ENCODE measurements at regions not wholly inside any gene's neighbourhood (a gene's known extent, or its start where the extent isn't known, plus 50 kb on each side); places are given as distances from the start of the nearest gene placed in this dataset.

DNA sequence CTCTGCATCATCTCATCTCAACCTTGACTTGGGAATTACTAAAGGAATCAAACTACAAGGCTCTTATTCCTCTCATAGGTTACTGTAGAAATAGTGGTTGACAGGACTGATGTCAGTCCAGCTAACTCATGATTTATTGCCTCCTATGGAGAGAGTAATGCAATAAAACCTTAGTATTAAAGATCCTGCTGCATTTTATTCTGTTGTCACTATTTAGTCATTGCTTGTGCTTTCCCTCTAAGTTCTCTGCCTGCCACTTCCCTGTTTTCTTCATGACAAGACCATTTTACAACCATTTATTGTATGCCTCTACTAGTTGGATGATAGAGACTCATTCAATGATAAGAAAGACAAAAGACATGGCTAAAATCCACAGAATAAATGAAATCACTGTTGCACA is 134.1 kb upstream of the GRM7 start:
- TF ChIP-seq, protein P1, sequence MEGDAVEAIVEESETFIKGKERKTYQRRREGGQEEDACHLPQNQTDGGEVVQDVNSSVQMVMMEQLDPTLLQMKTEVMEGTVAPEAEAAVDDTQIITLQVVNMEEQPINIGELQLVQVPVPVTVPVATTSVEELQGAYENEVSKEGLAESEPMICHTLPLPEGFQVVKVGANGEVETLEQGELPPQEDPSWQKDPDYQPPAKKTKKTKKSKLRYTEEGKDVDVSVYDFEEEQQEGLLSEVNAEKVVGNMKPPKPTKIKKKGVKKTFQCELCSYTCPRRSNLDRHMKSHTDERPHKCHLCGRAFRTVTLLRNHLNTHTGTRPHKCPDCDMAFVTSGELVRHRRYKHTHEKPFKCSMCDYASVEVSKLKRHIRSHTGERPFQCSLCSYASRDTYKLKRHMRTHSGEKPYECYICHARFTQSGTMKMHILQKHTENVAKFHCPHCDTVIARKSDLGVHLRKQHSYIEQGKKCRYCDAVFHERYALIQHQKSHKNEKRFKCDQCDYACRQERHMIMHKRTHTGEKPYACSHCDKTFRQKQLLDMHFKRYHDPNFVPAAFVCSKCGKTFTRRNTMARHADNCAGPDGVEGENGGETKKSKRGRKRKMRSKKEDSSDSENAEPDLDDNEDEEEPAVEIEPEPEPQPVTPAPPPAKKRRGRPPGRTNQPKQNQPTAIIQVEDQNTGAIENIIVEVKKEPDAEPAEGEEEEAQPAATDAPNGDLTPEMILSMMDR (conservative IDR thresholded peaks at IDR 0.05), result no peak
- DNase-seq (ENCODE audit: extremely low spot score, unreplicated experiment), result no peak
- H3K9me3 Mint-ChIP-seq, result peaks cover 3% of the 10 kb centered on the region
- no peaks in the 10 kb centered on the region for H3K36me3 Mint-ChIP-seq
- H3K4me1 Mint-ChIP-seq (ENCODE audit: unreplicated experiment), result peaks cover 3% of the 10 kb centered on the region
- H3K4me3 Mint-ChIP-seq, result no peak overlapping the region
- no peak overlapping the region for H3K27ac Mint-ChIP-seq
- H3K27me3 Mint-ChIP-seq, result no peaks in the 10 kb centered on the region

DNA sequence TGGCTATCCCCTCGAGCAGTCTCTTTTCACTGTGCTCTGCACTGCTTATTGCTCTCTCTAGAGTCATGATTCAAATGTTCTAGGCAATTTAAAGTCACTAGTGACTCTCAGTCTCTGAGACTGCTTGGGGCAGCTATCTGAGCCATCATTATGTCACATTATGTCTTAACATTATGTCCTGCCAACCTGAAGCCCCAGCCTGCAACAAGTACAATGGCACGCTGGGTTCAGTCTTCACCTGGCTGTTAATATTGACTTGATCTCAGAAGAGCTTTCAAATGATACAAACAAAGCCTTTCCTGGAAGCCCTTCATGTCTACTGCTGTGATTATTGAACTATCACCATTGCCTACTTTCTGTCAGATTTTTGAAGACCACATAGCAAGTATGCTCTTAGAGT is 128.1 kb upstream of the GRM7 start:
- TF ChIP-seq, protein P1 (conservative IDR thresholded peaks at IDR 0.05), result no peak
- H3K4me3 Mint-ChIP-seq, result no peak overlapping the region
- H3K9me3 Mint-ChIP-seq, result no peaks in the 10 kb centered on the region

DNA sequence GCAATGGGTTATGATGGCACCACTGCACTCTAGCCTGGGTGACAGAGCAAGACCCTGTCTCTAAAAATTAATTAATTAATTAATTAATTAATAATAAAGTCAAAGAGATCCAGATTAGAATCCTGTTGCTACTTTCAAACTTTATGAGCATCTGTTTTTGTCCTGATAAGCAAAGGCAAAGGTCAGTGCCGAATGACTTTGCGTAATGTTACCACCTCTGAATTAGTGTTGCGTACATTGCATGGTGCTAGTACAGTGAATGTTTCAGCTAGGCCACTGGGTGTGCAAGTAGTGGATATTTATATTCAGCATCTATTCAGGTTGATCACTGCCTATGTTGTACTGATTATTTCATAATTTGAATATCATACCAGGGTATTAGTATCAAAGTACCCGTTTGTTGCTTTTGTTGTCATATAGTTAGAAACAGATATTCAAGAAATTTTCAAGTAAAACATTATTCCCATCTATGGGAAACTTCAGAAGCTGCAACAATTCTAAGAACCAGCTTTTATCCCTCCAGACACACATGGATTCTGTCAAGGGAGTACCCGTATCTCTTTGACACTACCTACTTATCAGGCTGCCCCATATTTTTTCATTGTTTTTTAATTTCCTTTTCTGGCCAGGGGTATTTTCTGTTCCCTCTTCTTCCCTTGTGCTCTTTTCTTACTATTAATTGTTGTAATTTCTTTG is 127.1 kb upstream of the GRM7 start:
- Mint-ChIP-seq H3K4me3 (no peak overlapping the region), H3K27ac (no peak overlapping the region), H3K9me3 (no peaks in the 10 kb centered on the region), H3K27me3 (no peaks in the 10 kb centered on the region), H3K4me1 (ENCODE audit: unreplicated experiment) (peaks cover 10% of the 10 kb centered on the region), H3K36me3 (no peaks in the 10 kb centered on the region)
- TF ChIP-seq, protein P1 (conservative IDR thresholded peaks at IDR 0.05), result no peak
- DNase-seq (ENCODE audit: extremely low spot score, unreplicated experiment), result no peak

More for the DNA sequence above, 128.1 kb upstream of the GRM7 start:
- H3K36me3 Mint-ChIP-seq, result no peaks in the 10 kb centered on the region
- H3K27me3 Mint-ChIP-seq, result no peaks in the 10 kb centered on the region
- H3K4me1 Mint-ChIP-seq (ENCODE audit: unreplicated experiment), result peaks cover 10% of the 10 kb centered on the region
- no peak overlapping the region for H3K27ac Mint-ChIP-seq
- no peak for DNase-seq (ENCODE audit: extremely low spot score, unreplicated experiment)

DNA sequence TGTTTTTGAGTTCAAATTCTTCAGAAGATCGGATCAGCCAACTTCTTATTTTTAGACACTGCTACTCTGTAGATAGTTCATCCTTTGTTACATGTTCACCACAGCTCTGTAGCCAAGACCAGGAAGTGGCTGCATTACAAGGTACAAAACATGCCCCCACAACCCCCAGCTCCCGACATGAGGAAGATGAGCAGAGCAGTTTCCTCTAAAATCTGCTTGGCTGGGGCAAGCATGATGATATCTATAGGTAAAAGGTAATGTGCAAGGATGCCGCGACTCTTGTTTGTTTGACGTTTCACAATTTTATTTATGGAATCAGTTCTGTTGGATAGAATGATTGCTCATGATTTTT is 126.5 kb upstream of the GRM7 start:
- Mint-ChIP-seq H3K27me3 (no peaks in the 10 kb centered on the region), H3K27ac (no peak overlapping the region), H3K4me3 (no peak overlapping the region), H3K9me3 (no peaks in the 10 kb centered on the region), H3K36me3 (no peaks in the 10 kb centered on the region), H3K4me1 (ENCODE audit: unreplicated experiment) (peaks cover 14% of the 10 kb centered on the region)
- TF ChIP-seq, protein P1 (conservative IDR thresholded peaks at IDR 0.05), result no peak
- no peak for DNase-seq (ENCODE audit: extremely low spot score, unreplicated experiment)

DNA sequence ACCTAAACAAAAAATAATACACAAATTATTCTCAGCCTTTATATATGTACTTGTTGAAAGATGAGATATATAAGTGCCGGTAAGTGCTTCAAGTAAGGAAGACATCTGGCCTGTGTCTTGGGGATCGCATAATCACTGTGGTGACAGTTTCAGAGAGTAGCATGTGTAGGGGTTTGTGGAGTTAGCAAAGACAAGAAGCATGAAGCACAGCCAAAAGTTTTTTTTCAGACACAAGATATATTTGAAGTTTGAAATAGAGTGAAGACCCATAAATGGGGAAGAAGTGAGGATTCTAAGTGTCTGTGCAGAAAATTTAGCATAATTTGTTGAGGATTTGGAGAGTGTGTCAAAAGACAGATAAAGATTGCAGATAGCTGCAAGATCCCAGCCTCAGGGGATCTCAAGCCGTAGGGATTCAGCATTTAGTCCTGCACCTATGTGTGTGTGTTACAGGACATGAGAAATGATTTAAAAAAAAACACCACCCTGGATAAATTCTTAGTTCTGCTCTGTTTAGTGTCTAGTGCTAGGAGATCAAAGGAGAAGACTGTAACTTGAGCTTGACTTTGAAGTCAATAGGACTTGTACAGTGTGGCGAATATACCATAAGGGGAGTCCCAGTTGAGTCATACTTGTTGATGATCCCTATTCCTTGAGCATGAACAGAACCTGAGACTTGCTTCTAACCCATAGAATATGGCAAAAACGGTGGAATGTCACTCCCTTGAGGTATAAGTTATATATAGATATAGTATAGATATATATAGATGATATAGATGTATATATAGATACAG is 123.9 kb upstream of the GRM7 start:
- DNase-seq (ENCODE audit: extremely low spot score, unreplicated experiment), result no peak
- peaks cover 15% of the 10 kb centered on the region for H3K4me1 Mint-ChIP-seq (ENCODE audit: unreplicated experiment)
- TF ChIP-seq, protein P1 (conservative IDR thresholded peaks at IDR 0.05), result no peak
- H3K9me3 Mint-ChIP-seq, result no peaks in the 10 kb centered on the region
- H3K36me3 Mint-ChIP-seq, result no peaks in the 10 kb centered on the region
- no peak overlapping the region for H3K27ac Mint-ChIP-seq
- no peak overlapping the region for H3K4me3 Mint-ChIP-seq
- H3K27me3 Mint-ChIP-seq, result no peaks in the 10 kb centered on the region
